ENCODE measurements at regions not wholly inside any gene's neighbourhood (a gene's known extent, or its start where the extent isn't known, plus 50 kb on each side); places are given as distances from the start of the nearest gene placed in this dataset.

DNA sequence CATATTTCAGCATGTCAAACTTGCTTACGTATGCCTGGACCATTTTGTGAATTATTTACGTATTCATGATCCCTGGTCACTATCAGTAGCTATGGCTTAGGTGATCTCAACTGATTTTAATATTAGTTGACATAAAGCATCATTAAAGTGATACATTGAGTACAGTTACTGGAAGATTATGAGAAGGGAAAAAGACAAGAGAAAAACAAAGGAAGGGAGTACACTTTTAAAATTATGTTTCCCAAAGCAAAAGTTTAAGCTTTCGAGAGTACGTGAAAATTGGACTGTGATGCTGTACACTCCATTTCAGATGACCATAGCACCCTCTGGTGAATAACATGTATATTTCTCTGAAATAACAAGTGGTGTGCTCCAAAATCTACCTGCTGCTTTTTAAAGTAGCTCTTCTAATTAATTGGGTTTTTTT, 215.0 kb upstream of the HSF2 start:
- no peak for TF ChIP-seq ZNF274 (IDR thresholded peaks at IDR 0.05; ENCODE audit: low read length)
- TF ChIP-seq ZNF274 (tag by site-specific recombination; IDR thresholded peaks at IDR 0.05; ENCODE audit: borderline replicate concordance), result no peak
- TF ChIP-seq YY1 (tag by site-specific recombination; IDR thresholded peaks at IDR 0.05), result no peak
- no peak for TF ChIP-seq TCF7L2 (IDR thresholded peaks at IDR 0.05; ENCODE audit: borderline replicate concordance, low read depth, low read length)
- TF ChIP-seq, protein P1, sequence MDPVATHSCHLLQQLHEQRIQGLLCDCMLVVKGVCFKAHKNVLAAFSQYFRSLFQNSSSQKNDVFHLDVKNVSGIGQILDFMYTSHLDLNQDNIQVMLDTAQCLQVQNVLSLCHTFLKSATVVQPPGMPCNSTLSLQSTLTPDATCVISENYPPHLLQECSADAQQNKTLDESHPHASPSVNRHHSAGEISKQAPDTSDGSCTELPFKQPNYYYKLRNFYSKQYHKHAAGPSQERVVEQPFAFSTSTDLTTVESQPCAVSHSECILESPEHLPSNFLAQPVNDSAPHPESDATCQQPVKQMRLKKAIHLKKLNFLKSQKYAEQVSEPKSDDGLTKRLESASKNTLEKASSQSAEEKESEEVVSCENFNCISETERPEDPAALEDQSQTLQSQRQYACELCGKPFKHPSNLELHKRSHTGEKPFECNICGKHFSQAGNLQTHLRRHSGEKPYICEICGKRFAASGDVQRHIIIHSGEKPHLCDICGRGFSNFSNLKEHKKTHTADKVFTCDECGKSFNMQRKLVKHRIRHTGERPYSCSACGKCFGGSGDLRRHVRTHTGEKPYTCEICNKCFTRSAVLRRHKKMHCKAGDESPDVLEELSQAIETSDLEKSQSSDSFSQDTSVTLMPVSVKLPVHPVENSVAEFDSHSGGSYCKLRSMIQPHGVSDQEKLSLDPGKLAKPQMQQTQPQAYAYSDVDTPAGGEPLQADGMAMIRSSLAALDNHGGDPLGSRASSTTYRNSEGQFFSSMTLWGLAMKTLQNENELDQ (tag by site-specific recombination; IDR thresholded peaks at IDR 0.05; ENCODE audit: low read depth), result no peak
- TF ChIP-seq, protein P2, sequence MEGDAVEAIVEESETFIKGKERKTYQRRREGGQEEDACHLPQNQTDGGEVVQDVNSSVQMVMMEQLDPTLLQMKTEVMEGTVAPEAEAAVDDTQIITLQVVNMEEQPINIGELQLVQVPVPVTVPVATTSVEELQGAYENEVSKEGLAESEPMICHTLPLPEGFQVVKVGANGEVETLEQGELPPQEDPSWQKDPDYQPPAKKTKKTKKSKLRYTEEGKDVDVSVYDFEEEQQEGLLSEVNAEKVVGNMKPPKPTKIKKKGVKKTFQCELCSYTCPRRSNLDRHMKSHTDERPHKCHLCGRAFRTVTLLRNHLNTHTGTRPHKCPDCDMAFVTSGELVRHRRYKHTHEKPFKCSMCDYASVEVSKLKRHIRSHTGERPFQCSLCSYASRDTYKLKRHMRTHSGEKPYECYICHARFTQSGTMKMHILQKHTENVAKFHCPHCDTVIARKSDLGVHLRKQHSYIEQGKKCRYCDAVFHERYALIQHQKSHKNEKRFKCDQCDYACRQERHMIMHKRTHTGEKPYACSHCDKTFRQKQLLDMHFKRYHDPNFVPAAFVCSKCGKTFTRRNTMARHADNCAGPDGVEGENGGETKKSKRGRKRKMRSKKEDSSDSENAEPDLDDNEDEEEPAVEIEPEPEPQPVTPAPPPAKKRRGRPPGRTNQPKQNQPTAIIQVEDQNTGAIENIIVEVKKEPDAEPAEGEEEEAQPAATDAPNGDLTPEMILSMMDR (tag by site-specific recombination; IDR thresholded peaks at IDR 0.05), result no peak; the same call in 1 of the 2 replicates
- no peak for TF ChIP-seq ZFP37 (tag by site-specific recombination; IDR thresholded peaks at IDR 0.05)
